ENCODE measurements at regions not wholly inside any gene's neighbourhood (a gene's known extent, or its start where the extent isn't known, plus 50 kb on each side); places are given as distances from the start of the nearest gene placed in this dataset.

GRCh38 chr20:39861381-39861780 lies 827.7 kb downstream of the MAFB start:
- H2AK5ac ChIP-seq (ENCODE audit: low read depth, low read length), result no peak overlapping the region
- no peaks in the 10 kb centered on the region for H3K36me3 ChIP-seq (replicated peaks in 1 of 2; ENCODE audit: control insufficient read depth in 2 of 2, insufficient read depth in 2 of 2, low read length in 2 of 2)
- no peak overlapping the region for H2AFZ ChIP-seq (ENCODE audit: low read length)
- no peak overlapping the region for H2BK120ac ChIP-seq (ENCODE audit: low read depth, low read length)
- H2BK12ac ChIP-seq (ENCODE audit: low read length), result no peak overlapping the region
- no peak overlapping the region for H4K8ac ChIP-seq (ENCODE audit: low read depth, low read length)
- H4K91ac ChIP-seq (ENCODE audit: low read depth, low read length, poor library complexity), result no peak overlapping the region
- H2BK15ac ChIP-seq (ENCODE audit: low read length), result no peak overlapping the region
- no peak overlapping the region for H3K4me3 ChIP-seq (ENCODE audit: low read length in 2 of 2)
- H3K27me3 ChIP-seq (ENCODE audit: control insufficient read depth in 3 of 3, insufficient read depth in 3 of 3, low read depth in 1 of 3, low read length in 3 of 3), result peaks cover 0 to 85% (median 0%) of the 10 kb centered on the region in 3 experiments
- no peaks in the 10 kb centered on the region for H3K79me1 ChIP-seq (ENCODE audit: low read depth, low read length)
- H3K14ac ChIP-seq (ENCODE audit: low read length), result no peak overlapping the region
- no peak overlapping the region for H3K23ac ChIP-seq (ENCODE audit: low read depth, low read length, poor library complexity)
- no peak overlapping the region for H3K18ac ChIP-seq (ENCODE audit: low read length)
- H2BK5ac ChIP-seq (ENCODE audit: low read length), result no peak overlapping the region
- H3K4ac ChIP-seq (ENCODE audit: low read length), result no peak overlapping the region
- H3K9ac ChIP-seq (ENCODE audit: low read depth, low read length, poor library complexity), result no peak overlapping the region
- no peak overlapping the region for H3K27ac ChIP-seq (replicated peaks; ENCODE audit: low read length)
- no CpG with 5 or more reads among the region's 1 CpG for WGBS, 2 donors (ENCODE audit: extremely low coverage in 2 of 2, insufficient read length in 2 of 2, insufficient replicate concordance in 1 of 2)
- H3K4me2 ChIP-seq (ENCODE audit: insufficient read depth, low read length, poor library complexity, severe bottlenecking), result no peak overlapping the region
- H3K9me3 ChIP-seq (replicated peaks in 1 of 2; ENCODE audit: control insufficient read depth in 2 of 2, insufficient read depth in 1 of 2, low read depth in 1 of 2, low read length in 2 of 2), result no peaks in the 10 kb centered on the region
- no peak for DNase-seq (ENCODE audit: low spot score)
- peaks cover 0 to 1% of the 10 kb centered on the region in 2 donors for H3K4me1 ChIP-seq (ENCODE audit: control insufficient read depth in 2 of 2, insufficient read depth in 1 of 2, low read depth in 1 of 2, low read length in 2 of 2)

GRCh38 chr20:39857835-39858234 lies 831.2 kb downstream of the MAFB start:
- Histone ChIP-seq H3K36me3 (replicated peaks in 1 of 2; ENCODE audit: control insufficient read depth in 2 of 2, insufficient read depth in 2 of 2, low read length in 2 of 2) (no peaks in the 10 kb centered on the region), H3K9ac (ENCODE audit: low read depth, low read length, poor library complexity) (no peak overlapping the region), H2BK120ac (ENCODE audit: low read depth, low read length) (no peak overlapping the region), H3K4ac (ENCODE audit: low read length) (no peak overlapping the region), H3K27me3 (ENCODE audit: control insufficient read depth in 3 of 3, insufficient read depth in 3 of 3, low read depth in 1 of 3, low read length in 3 of 3) (peaks cover 0 to 86% (median 0%) of the 10 kb centered on the region in 3 experiments), H4K8ac (ENCODE audit: low read depth, low read length) (no peak overlapping the region), H3K9me3 (replicated peaks in 1 of 2; ENCODE audit: control insufficient read depth in 2 of 2, insufficient read depth in 1 of 2, low read depth in 1 of 2, low read length in 2 of 2) (peaks cover 0 to 5% of the 10 kb centered on the region in 2 donors), H3K4me3 (ENCODE audit: low read length in 2 of 2) (no peak overlapping the region), H2AFZ (ENCODE audit: low read length) (no peak overlapping the region), H2BK12ac (ENCODE audit: low read length) (no peak overlapping the region), H3K27ac (replicated peaks; ENCODE audit: low read length) (no peak overlapping the region), H3K4me1 (ENCODE audit: control insufficient read depth in 2 of 2, insufficient read depth in 1 of 2, low read depth in 1 of 2, low read length in 2 of 2) (peaks cover 6 to 10% of the 10 kb centered on the region in 2 donors), H3K4me2 (ENCODE audit: insufficient read depth, low read length, poor library complexity, severe bottlenecking) (no peak overlapping the region), H3K79me1 (ENCODE audit: low read depth, low read length) (no peaks in the 10 kb centered on the region), H2BK5ac (ENCODE audit: low read length) (no peak overlapping the region), H3K18ac (ENCODE audit: low read length) (no peak overlapping the region), H3K14ac (ENCODE audit: low read length) (no peak overlapping the region), H3K23ac (ENCODE audit: low read depth, low read length, poor library complexity) (no peak overlapping the region), H2BK15ac (ENCODE audit: low read length) (no peak overlapping the region), H2AK5ac (ENCODE audit: low read depth, low read length) (no peak overlapping the region), H4K91ac (ENCODE audit: low read depth, low read length, poor library complexity) (no peak overlapping the region)
- WGBS, 2 donors (ENCODE audit: extremely low coverage in 2 of 2, insufficient read length in 2 of 2, insufficient replicate concordance in 1 of 2), result no CpG with 5 or more reads among the region's 1 CpG
- DNase-seq (ENCODE audit: low spot score), result no peak

DNA sequence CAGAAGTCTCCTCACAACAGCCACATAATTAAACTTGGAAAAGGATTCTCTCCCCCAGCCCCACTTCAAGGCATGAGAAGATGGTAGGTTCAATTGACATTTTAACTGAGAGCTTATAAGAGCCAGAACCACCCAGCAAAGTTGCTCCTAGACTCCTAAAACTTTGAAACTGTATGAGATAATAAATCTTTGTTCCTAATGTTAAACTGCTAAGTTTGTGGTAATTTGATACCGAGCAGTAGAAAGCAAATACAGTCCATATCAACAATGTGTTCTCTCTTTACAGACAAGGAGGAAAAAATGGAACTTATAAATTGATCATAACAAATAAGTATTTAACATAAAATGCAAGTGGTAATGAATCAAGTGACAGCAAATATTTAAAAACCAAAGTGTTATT lies 831.8 kb downstream of the MAFB start:
- Histone ChIP-seq H3K18ac (ENCODE audit: low read length) (no peak overlapping the region), H2AK5ac (ENCODE audit: low read depth, low read length) (no peak overlapping the region), H3K4ac (ENCODE audit: low read length) (no peak overlapping the region), H3K9me3 (replicated peaks in 1 of 2; ENCODE audit: control insufficient read depth in 2 of 2, insufficient read depth in 1 of 2, low read depth in 1 of 2, low read length in 2 of 2) (peaks cover 0 to 5% of the 10 kb centered on the region in 2 donors), H3K23ac (ENCODE audit: low read depth, low read length, poor library complexity) (no peak overlapping the region), H4K91ac (ENCODE audit: low read depth, low read length, poor library complexity) (no peak overlapping the region), H3K27ac (replicated peaks; ENCODE audit: low read length) (no peak overlapping the region), H2BK5ac (ENCODE audit: low read length) (no peak overlapping the region), H2BK12ac (ENCODE audit: low read length) (no peak overlapping the region), H3K4me3 (ENCODE audit: low read length in 2 of 2) (no peak overlapping the region), H2AFZ (ENCODE audit: low read length) (no peak overlapping the region), H3K4me1 (ENCODE audit: control insufficient read depth in 2 of 2, insufficient read depth in 1 of 2, low read depth in 1 of 2, low read length in 2 of 2) (peaks cover 11 to 12% of the 10 kb centered on the region in 2 donors), H3K79me1 (ENCODE audit: low read depth, low read length) (no peaks in the 10 kb centered on the region), H3K9ac (ENCODE audit: low read depth, low read length, poor library complexity) (no peak overlapping the region), H3K36me3 (replicated peaks in 1 of 2; ENCODE audit: control insufficient read depth in 2 of 2, insufficient read depth in 2 of 2, low read length in 2 of 2) (no peaks in the 10 kb centered on the region), H2BK15ac (ENCODE audit: low read length) (no peak overlapping the region), H3K14ac (ENCODE audit: low read length) (no peak overlapping the region), H3K4me2 (ENCODE audit: insufficient read depth, low read length, poor library complexity, severe bottlenecking) (no peak overlapping the region), H4K8ac (ENCODE audit: low read depth, low read length) (no peak overlapping the region), H3K27me3 (ENCODE audit: control insufficient read depth in 3 of 3, insufficient read depth in 3 of 3, low read depth in 1 of 3, low read length in 3 of 3) (peaks cover 0 to 86% (median 0%) of the 10 kb centered on the region in 3 experiments), H2BK120ac (ENCODE audit: low read depth, low read length) (no peak overlapping the region)
- no CpG with 5 or more reads among the region's 1 CpG for WGBS, 2 donors (ENCODE audit: extremely low coverage in 2 of 2, insufficient read length in 2 of 2, insufficient replicate concordance in 1 of 2)
- no peak for DNase-seq (ENCODE audit: low spot score)

DNA sequence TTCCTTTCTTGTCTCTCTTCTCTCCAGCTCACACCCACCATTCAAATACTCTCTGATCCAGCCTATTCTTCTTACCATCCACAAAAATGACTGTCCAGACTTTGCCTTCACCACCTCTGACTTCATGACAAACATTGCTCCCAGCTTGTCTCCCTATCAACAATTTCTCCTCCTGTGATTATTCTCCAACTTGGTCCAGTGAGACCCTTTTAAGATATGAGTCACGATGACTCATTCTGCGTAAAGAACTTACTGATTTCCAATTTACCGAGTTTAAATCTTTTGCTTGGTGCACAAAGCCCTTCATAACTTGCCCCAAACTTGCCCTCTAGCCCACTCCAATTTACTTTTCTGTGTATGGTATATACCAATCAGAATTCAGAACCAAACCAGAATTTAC lies 833.2 kb downstream of the MAFB start:
- H2BK5ac ChIP-seq (ENCODE audit: low read length), result no peak overlapping the region
- no peaks in the 10 kb centered on the region for H3K36me3 ChIP-seq (replicated peaks in 1 of 2; ENCODE audit: control insufficient read depth in 2 of 2, insufficient read depth in 2 of 2, low read length in 2 of 2)
- H3K27ac ChIP-seq (replicated peaks; ENCODE audit: low read length), result no peak overlapping the region
- H2AK5ac ChIP-seq (ENCODE audit: low read depth, low read length), result no peak overlapping the region
- no peaks in the 10 kb centered on the region for H3K79me1 ChIP-seq (ENCODE audit: low read depth, low read length)
- no peak overlapping the region for H2BK12ac ChIP-seq (ENCODE audit: low read length)
- no peak overlapping the region for H4K8ac ChIP-seq (ENCODE audit: low read depth, low read length)
- no peak overlapping the region for H2AFZ ChIP-seq (ENCODE audit: low read length)
- H3K9me3 ChIP-seq (replicated peaks in 1 of 2; ENCODE audit: control insufficient read depth in 2 of 2, insufficient read depth in 1 of 2, low read depth in 1 of 2, low read length in 2 of 2), result peaks cover 0 to 7% of the 10 kb centered on the region in 2 donors
- DNase-seq (ENCODE audit: low spot score), result no peak
- H3K18ac ChIP-seq (ENCODE audit: low read length), result no peak overlapping the region
- H3K9ac ChIP-seq (ENCODE audit: low read depth, low read length, poor library complexity), result no peak overlapping the region
- H3K23ac ChIP-seq (ENCODE audit: low read depth, low read length, poor library complexity), result no peak overlapping the region
- peaks cover 11 to 22% of the 10 kb centered on the region in 2 donors for H3K4me1 ChIP-seq (ENCODE audit: control insufficient read depth in 2 of 2, insufficient read depth in 1 of 2, low read depth in 1 of 2, low read length in 2 of 2)
- no CpG with 5 or more reads among the region's 3 CpGs for WGBS, 2 donors (ENCODE audit: extremely low coverage in 2 of 2, insufficient read length in 2 of 2, insufficient replicate concordance in 1 of 2)
- H3K14ac ChIP-seq (ENCODE audit: low read length), result no peak overlapping the region
- no peak overlapping the region for H4K91ac ChIP-seq (ENCODE audit: low read depth, low read length, poor library complexity)
- H3K4ac ChIP-seq (ENCODE audit: low read length), result no peak overlapping the region
- no peak overlapping the region for H3K4me3 ChIP-seq (ENCODE audit: low read length in 2 of 2)
- H3K27me3 ChIP-seq (ENCODE audit: control insufficient read depth in 3 of 3, insufficient read depth in 3 of 3, low read depth in 1 of 3, low read length in 3 of 3), result peaks cover 0 to 86% (median 0%) of the 10 kb centered on the region in 3 experiments
- H2BK120ac ChIP-seq (ENCODE audit: low read depth, low read length), result no peak overlapping the region
- H3K4me2 ChIP-seq (ENCODE audit: insufficient read depth, low read length, poor library complexity, severe bottlenecking), result no peak overlapping the region
- H2BK15ac ChIP-seq (ENCODE audit: low read length), result no peak overlapping the region

Data from neuronal stem cell (in vitro differentiated cells).